Stimulated activated CD4-positive, alpha-beta T cell treated with anti-CD3 and anti-CD28 coated beads, Interleukin-12 subunit alpha, Interleukin-12 subunit beta, amount 100 ng/mL, for 48 hours (primary cell): ENCODE measurements at regions not wholly inside any gene's neighbourhood (a gene's known extent, or its start where the extent isn't known, plus 50 kb on each side); places are given as distances from the start of the nearest gene placed in this dataset.

Source experiments
- DNase-seq, 3 donors: peaks; one replicate each; pipeline ENCODE4 v3.0.0-alpha.2; 2020; ENCODE audit warnings: low read depth in 2 of 3, low spot score in 1 of 3

GRCh38 chr2:103809941-103810441 is 1043.9 kb upstream of the POU3F3 start:
- no peak for DNase-seq

GRCh38 chr2:103810875-103811274 is 1043.0 kb upstream of the POU3F3 start:
- no peak for DNase-seq

- no peak for DNase-seq
These were observed 1039.9 kb upstream of the POU3F3 start for GRCh38 chr2:103814016-103814415.

- no peak for DNase-seq
These were observed 1038.2 kb upstream of the POU3F3 start for GRCh38 chr2:103815731-103816130.

GRCh38 chr2:103817746-103818145 is 1036.2 kb upstream of the POU3F3 start:
- DNase-seq = no peak

GRCh38 chr2:103818176-103818575 is 1035.7 kb upstream of the POU3F3 start:
- no peak for DNase-seq

- no peak for DNase-seq
These were observed 1034.3 kb upstream of the POU3F3 start for GRCh38 chr2:103819599-103819998.

GRCh38 chr2:103823847-103824246 is 1030.1 kb upstream of the POU3F3 start:
- DNase-seq = no peak

GRCh38 chr2:103847276-103847675 is 1006.6 kb upstream of the POU3F3 start:
- DNase-seq = no peak

- no peak for DNase-seq
These were observed 994.7 kb upstream of the POU3F3 start for GRCh38 chr2:103859238-103859637.

- no peak for DNase-seq
These were observed 993.9 kb upstream of the POU3F3 start for GRCh38 chr2:103860016-103860415.

GRCh38 chr2:103868396-103868795 is 985.5 kb upstream of the POU3F3 start:
- DNase-seq = no peak

GRCh38 chr2:103873716-103874351 is 980.1 kb upstream of the POU3F3 start:
- DNase-seq = no peak

- DNase-seq = no peak
These were observed 978.8 kb upstream of the POU3F3 start for GRCh38 chr2:103875131-103875530.

- DNase-seq = no peak
These were observed 978.4 kb upstream of the POU3F3 start for GRCh38 chr2:103875531-103875930.

GRCh38 chr2:103876611-103877010 is 977.3 kb upstream of the POU3F3 start:
- no peak for DNase-seq

GRCh38 chr2:103879101-103879500 is 974.8 kb upstream of the POU3F3 start:
- DNase-seq = no peak

- no peak for DNase-seq
These were observed 973.7 kb upstream of the POU3F3 start for GRCh38 chr2:103880081-103880834.

GRCh38 chr2:103887625-103888024 is 966.3 kb upstream of the POU3F3 start:
- DNase-seq = no peak

GRCh38 chr2:103896182-103896581 is 957.7 kb upstream of the POU3F3 start:
- no peak for DNase-seq

- no peak for DNase-seq
These were observed 955.4 kb upstream of the POU3F3 start for GRCh38 chr2:103898561-103898960.

- no peak for DNase-seq
These were observed 951.6 kb upstream of the POU3F3 start for GRCh38 chr2:103902347-103902746.

- DNase-seq = no peak
These were observed 932.8 kb upstream of the POU3F3 start for GRCh38 chr2:103921161-103921560.
